PFSK-1 (cell line): ENCODE measurements at regions not wholly inside any gene's neighbourhood (a gene's known extent, or its start where the extent isn't known, plus 50 kb on each side); places are given as distances from the start of the nearest gene placed in this dataset.

Experiments
- FOXP2 ChIP-seq: optimal IDR thresholded peaks from 2 replicates; pipeline ENCODE3; 2011; ENCODE audit warnings: borderline replicate concordance, control low read depth, inconsistent platforms; ENCODE audit not compliant: insufficient read depth; ENCODE audit errors: extremely low read length, extremely low read depth
- POLR2AphosphoS5 ChIP-seq: IDR thresholded peaks from 2 replicates; pipeline ENCODE4 v1.6.1; 2012; ENCODE audit warnings: low read depth, mild to moderate bottlenecking, control low read depth, low read length, moderate library complexity
- REST ChIP-seq, 2 experiments: IDR thresholded peaks; 2 replicates each; pipeline versions ENCODE4 v1.6.1 to v1.8.0; 2011 to 2012; ENCODE audit warnings: low read depth in 2 of 2, low read length in 2 of 2, control low read depth in 1 of 2, inconsistent platforms in 1 of 2, mild to moderate bottlenecking in 1 of 2, moderate library complexity in 1 of 2; ENCODE audit not compliant: insufficient read depth in 1 of 2
- SIN3A ChIP-seq: IDR thresholded peaks from 2 replicates; pipeline ENCODE4 v1.6.1; 2012; ENCODE audit warnings: mild to moderate bottlenecking, low read length, moderate library complexity, borderline replicate concordance; ENCODE audit not compliant: insufficient read depth
- TAF1 ChIP-seq: IDR thresholded peaks from 2 replicates; pipeline ENCODE4 v1.6.1; 2012; ENCODE audit warnings: low read length, control low read depth, borderline replicate concordance; ENCODE audit not compliant: insufficient read depth

GRCh38 chr11:44379141-44380008, 69.4 kb upstream of the ALX4 start:
- no peak for TF ChIP-seq POLR2AphosphoS5
- TF ChIP-seq TAF1: no peak
- TF ChIP-seq FOXP2: no peak
- no peak for TF ChIP-seq REST (IDR thresholded peaks at IDR 0.05; ENCODE audit: insufficient read depth in 1 of 2, low read depth in 2 of 2, low read length in 2 of 2)
- TF ChIP-seq SIN3A: no peak

- TF ChIP-seq REST (IDR thresholded peaks at IDR 0.05; ENCODE audit: insufficient read depth in 1 of 2, low read depth in 2 of 2, low read length in 2 of 2): no peak
- no peak for TF ChIP-seq FOXP2
- no peak for TF ChIP-seq POLR2AphosphoS5
- no peak for TF ChIP-seq TAF1
Observed at GRCh38 chr11:44380009-44380313, 70.0 kb upstream of the ALX4 start.

DNA sequence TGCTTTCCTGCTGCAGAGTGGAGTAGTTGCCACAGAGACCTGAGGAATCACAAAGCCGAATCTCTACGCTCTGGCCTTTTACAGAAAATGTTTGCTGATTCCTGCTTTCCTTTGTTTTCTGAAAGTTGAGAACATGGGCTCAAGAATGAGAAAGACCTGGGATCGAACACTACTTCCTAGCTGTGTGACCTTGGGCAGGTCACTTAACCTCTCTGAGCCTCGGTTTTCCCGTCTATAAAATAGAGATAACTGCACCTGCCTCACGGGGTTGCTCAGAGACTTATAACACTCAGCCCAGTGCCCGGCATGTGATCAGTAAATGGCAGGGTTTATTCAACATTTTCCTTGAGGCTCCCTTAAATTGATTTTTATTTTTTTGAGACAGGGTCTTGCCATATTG, 70.9 kb upstream of the ALX4 start:
- TF ChIP-seq TAF1 (no peak), REST (IDR thresholded peaks at IDR 0.05; ENCODE audit: insufficient read depth in 1 of 2, low read depth in 2 of 2, low read length in 2 of 2) (no peak), FOXP2 (no peak), SIN3A (no peak), POLR2AphosphoS5 (no peak)

- TF ChIP-seq REST (IDR thresholded peaks at IDR 0.05; ENCODE audit: insufficient read depth in 1 of 2, low read depth in 2 of 2, low read length in 2 of 2): no peak
- no peak for TF ChIP-seq POLR2AphosphoS5
- TF ChIP-seq SIN3A: no peak
- TF ChIP-seq TAF1: no peak
- no peak for TF ChIP-seq FOXP2
Observed at GRCh38 chr11:44381261-44381660, 71.3 kb upstream of the ALX4 start.

GRCh38 chr11:44382118-44382517, 72.2 kb upstream of the ALX4 start:
- TF ChIP-seq FOXP2: no peak
